Neuronal stem cell (in vitro differentiated cells): ENCODE measurements at regions not wholly inside any gene's neighbourhood (a gene's known extent, or its start where the extent isn't known, plus 50 kb on each side); places are given as distances from the start of the nearest gene placed in this dataset.
A peak's percentile ranks its signal among the peaks of the same experiment; 100 is the strongest.

Source experiments
- DNase-seq: peaks from one replicate; pipeline ENCODE4 v3.0.0-alpha.2; 2013; ENCODE audit warnings: low spot score
- H2AFZ ChIP-seq: one replicate; pipeline ENCODE4 v1.6.1; 2013; ENCODE audit warnings: mild to moderate bottlenecking, low read length, inconsistent platforms
- H2AK5ac ChIP-seq: 2 replicates; pipeline ENCODE4 v1.6.1; 2013; ENCODE audit warnings: low read depth, mild to moderate bottlenecking, inconsistent platforms, low read length, moderate library complexity, mixed read lengths
- H2BK120ac ChIP-seq: 2 replicates; pipeline ENCODE4 v1.6.1; 2013; ENCODE audit warnings: low read depth, mild to moderate bottlenecking, inconsistent platforms, low read length, moderate library complexity, mixed read lengths
- H2BK12ac ChIP-seq: one replicate; pipeline ENCODE4 v1.6.1; 2013; ENCODE audit warnings: low read length, inconsistent platforms
- H2BK15ac ChIP-seq: 2 replicates; pipeline ENCODE4 v1.6.1; 2013; ENCODE audit warnings: mild to moderate bottlenecking, low read length, inconsistent platforms, mixed read lengths
- H2BK5ac ChIP-seq: one replicate; pipeline ENCODE4 v1.6.1; 2013; ENCODE audit warnings: inconsistent platforms, mild to moderate bottlenecking, low read length, moderate library complexity
- H3K14ac ChIP-seq: one replicate; pipeline ENCODE4 v1.6.1; 2013; ENCODE audit warnings: low read length, inconsistent platforms
- H3K18ac ChIP-seq: 2 replicates; pipeline ENCODE4 v1.6.1; 2013; ENCODE audit warnings: low read length, inconsistent platforms
- H3K23ac ChIP-seq: 2 replicates; pipeline ENCODE4 v1.6.1; 2013; ENCODE audit warnings: low read depth, mild to moderate bottlenecking, mixed read lengths, low read length, inconsistent platforms; ENCODE audit not compliant: poor library complexity
- H3K27ac ChIP-seq: replicated peaks from 3 replicates; pipeline ENCODE4 v1.5.1; 2013; ENCODE audit warnings: low read length, inconsistent platforms
- H3K27me3 ChIP-seq, 3 experiments: 2 replicates each; pipeline ENCODE4 v1.6.1; 2013; ENCODE audit warnings: low read length in 3 of 3, mild to moderate bottlenecking in 2 of 3, inconsistent platforms in 1 of 3, low read depth in 1 of 3, mixed read lengths in 1 of 3, moderate library complexity in 1 of 3; ENCODE audit not compliant: control insufficient read depth in 3 of 3, insufficient read depth in 3 of 3
- H3K36me3 ChIP-seq, 2 donors: replicated peaks in 1 of 2; 2 replicates each; pipeline ENCODE4 v1.6.1; 2013; ENCODE audit warnings: low read length in 2 of 2; ENCODE audit not compliant: control insufficient read depth in 2 of 2, insufficient read depth in 2 of 2
- H3K4ac ChIP-seq: 2 replicates; pipeline ENCODE4 v1.6.1; 2013; ENCODE audit warnings: inconsistent platforms, mild to moderate bottlenecking, low read length, moderate library complexity
- H3K4me1 ChIP-seq, 2 donors: 1 replicate in 1 of 2; 2 replicates in 1 of 2; pipeline ENCODE4 v1.6.1; 2013; ENCODE audit warnings: low read length in 2 of 2, low read depth in 1 of 2; ENCODE audit not compliant: control insufficient read depth in 2 of 2, insufficient read depth in 1 of 2
- H3K4me2 ChIP-seq: one replicate; pipeline ENCODE4 v1.6.1; 2013; ENCODE audit warnings: mild to moderate bottlenecking, low read length, inconsistent platforms; ENCODE audit not compliant: insufficient read depth, poor library complexity, severe bottlenecking
- H3K4me3 ChIP-seq, 2 donors: 2 replicates each; pipeline ENCODE4 v1.5.1; 2013; ENCODE audit warnings: low read length in 2 of 2, mild to moderate bottlenecking in 2 of 2, inconsistent platforms in 1 of 2, moderate library complexity in 1 of 2
- H3K79me1 ChIP-seq: one replicate; pipeline ENCODE4 v1.6.1; 2013; ENCODE audit warnings: low read depth, mild to moderate bottlenecking, inconsistent platforms, low read length, moderate library complexity
- H3K9ac ChIP-seq: one replicate; pipeline ENCODE4 v1.6.1; 2013; ENCODE audit warnings: mild to moderate bottlenecking, low read depth, low read length, inconsistent platforms; ENCODE audit not compliant: poor library complexity
- H3K9me3 ChIP-seq, 2 donors: replicated peaks in 1 of 2; 2 replicates each; pipeline versions ENCODE3 to v1.6.1; 2013; ENCODE audit warnings: low read length in 2 of 2, mild to moderate bottlenecking in 2 of 2, inconsistent platforms in 1 of 2, low read depth in 1 of 2, mixed read lengths in 1 of 2, moderate library complexity in 1 of 2; ENCODE audit not compliant: control insufficient read depth in 2 of 2, insufficient read depth in 1 of 2
- H4K8ac ChIP-seq: one replicate; pipeline ENCODE4 v1.6.1; 2013; ENCODE audit warnings: low read depth, mild to moderate bottlenecking, inconsistent platforms, low read length, moderate library complexity
- H4K91ac ChIP-seq: one replicate; pipeline ENCODE4 v1.6.1; 2013; ENCODE audit warnings: low read length, low read depth, mild to moderate bottlenecking, inconsistent platforms; ENCODE audit not compliant: poor library complexity
- whole genome bisulfite sequencing, 2 donors: extraction: QIAGEN DNeasy Blood & Tissue Kit; methylation state at CpG; one replicate each; pipeline ENCODE4 v1.1.7; 2013; ENCODE audit warnings: missing lambda C conversion rate in 2 of 2, mixed read lengths in 1 of 2; ENCODE audit not compliant: insufficient read length in 2 of 2, insufficient replicate concordance in 1 of 2; ENCODE audit errors: extremely low coverage in 2 of 2; 5-methylcytosine and 5-hydroxymethylcytosine counted together

GRCh38 chr3:168436245-168436724 is 340.6 kb upstream of the GOLIM4 start:
- Histone ChIP-seq H3K9me3 (no peaks in the 10 kb centered on the region), H3K4me3 (no peak overlapping the region), H3K9ac (no peak overlapping the region), H3K18ac (peak overlapping the region; percentile 13), H3K27me3 (no peaks in the 10 kb centered on the region), H2AK5ac (no peak overlapping the region), H2BK120ac (no peak overlapping the region), H4K91ac (no peak overlapping the region), H2BK5ac (no peak overlapping the region), H2AFZ (no peak overlapping the region), H3K4me1 (peaks cover 2 to 3% of the 10 kb centered on the region in 2 donors), H3K36me3 (peaks cover 0 to under 1% of the 10 kb centered on the region in 2 donors), H3K4ac (no peak overlapping the region), H2BK15ac (no peak overlapping the region), H3K79me1 (no peaks in the 10 kb centered on the region), H2BK12ac (no peak overlapping the region), H3K14ac (no peak overlapping the region), H3K27ac (no peak overlapping the region), H4K8ac (no peak overlapping the region), H3K4me2 (no peak overlapping the region), H3K23ac (no peak overlapping the region)
- no CpG with 5 or more reads among the region's 1 CpG for WGBS, 2 donors
- DNase-seq: no peak

DNA sequence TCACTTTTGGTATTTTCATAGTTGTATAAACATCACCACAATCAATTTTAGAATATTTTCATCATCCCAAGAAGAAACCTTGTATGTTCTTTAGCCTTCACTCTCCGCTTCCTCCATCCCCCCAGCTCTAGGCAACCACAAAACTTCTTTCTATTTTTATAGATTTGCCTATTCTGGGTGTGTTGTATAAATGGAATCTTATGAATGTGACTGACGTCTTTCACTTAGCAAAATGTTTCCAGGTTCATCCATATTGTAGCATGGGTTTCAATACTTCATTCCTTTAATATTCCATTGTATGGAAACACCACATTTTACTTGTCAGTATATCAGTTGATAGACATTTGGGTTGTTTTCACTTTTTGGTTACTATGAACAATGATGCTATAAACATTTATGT is 335.8 kb upstream of the GOLIM4 start:
- no peak overlapping the region for H3K4me3 ChIP-seq
- DNase-seq: no peak

GRCh38 chr3:168427835-168428475 is 332.2 kb upstream of the GOLIM4 start:
- Histone ChIP-seq H4K8ac (no peak overlapping the region), H3K27me3 (no peaks in the 10 kb centered on the region), H3K4me3 (no peak overlapping the region), H2AK5ac (no peak overlapping the region), H2BK120ac (no peak overlapping the region), H3K36me3 (peaks cover 0 to 18% of the 10 kb centered on the region in 2 donors), H3K4me1 (no peaks in the 10 kb centered on the region), H3K4ac (no peak overlapping the region), H2BK15ac (no peak overlapping the region), H3K18ac (no peak overlapping the region), H3K79me1 (no peaks in the 10 kb centered on the region), H2AFZ (no peak overlapping the region), H2BK12ac (no peak overlapping the region), H2BK5ac (no peak overlapping the region), H3K27ac (no peak overlapping the region), H4K91ac (no peak overlapping the region), H3K9ac (no peak overlapping the region), H3K14ac (no peak overlapping the region), H3K23ac (no peak overlapping the region), H3K4me2 (no peak overlapping the region), H3K9me3 (peaks cover 0 to 21% of the 10 kb centered on the region in 2 donors)
- DNase-seq: no peak
- no CpG with 5 or more reads among the region's 1 CpG for WGBS, 2 donors

More for the DNA sequence above, 335.8 kb upstream of the GOLIM4 start:
- no peak overlapping the region for H3K4me2 ChIP-seq
- WGBS, 2 donors: no CpG with 5 or more reads among the region's 2 CpGs
- H2BK12ac ChIP-seq: no peak overlapping the region
- H4K8ac ChIP-seq: no peak overlapping the region
- H2BK15ac ChIP-seq: no peak overlapping the region
- no peak overlapping the region for H2BK120ac ChIP-seq
- H3K14ac ChIP-seq: no peak overlapping the region
- H4K91ac ChIP-seq: no peak overlapping the region
- no peak overlapping the region for H3K18ac ChIP-seq
- no peak overlapping the region for H3K4ac ChIP-seq
- H2BK5ac ChIP-seq: no peak overlapping the region
- H2AK5ac ChIP-seq: no peak overlapping the region
- H3K27me3 ChIP-seq: no peaks in the 10 kb centered on the region
- peaks cover 2 to 3% of the 10 kb centered on the region in 2 donors for H3K4me1 ChIP-seq
- H3K23ac ChIP-seq: no peak overlapping the region
- H3K36me3 ChIP-seq: peaks cover 0 to under 1% of the 10 kb centered on the region in 2 donors
- no peak overlapping the region for H3K9ac ChIP-seq
- H2AFZ ChIP-seq: no peak overlapping the region
- H3K79me1 ChIP-seq: no peaks in the 10 kb centered on the region
- H3K9me3 ChIP-seq: peaks cover 0 to 5% of the 10 kb centered on the region in 2 donors
- no peak overlapping the region for H3K27ac ChIP-seq

DNA sequence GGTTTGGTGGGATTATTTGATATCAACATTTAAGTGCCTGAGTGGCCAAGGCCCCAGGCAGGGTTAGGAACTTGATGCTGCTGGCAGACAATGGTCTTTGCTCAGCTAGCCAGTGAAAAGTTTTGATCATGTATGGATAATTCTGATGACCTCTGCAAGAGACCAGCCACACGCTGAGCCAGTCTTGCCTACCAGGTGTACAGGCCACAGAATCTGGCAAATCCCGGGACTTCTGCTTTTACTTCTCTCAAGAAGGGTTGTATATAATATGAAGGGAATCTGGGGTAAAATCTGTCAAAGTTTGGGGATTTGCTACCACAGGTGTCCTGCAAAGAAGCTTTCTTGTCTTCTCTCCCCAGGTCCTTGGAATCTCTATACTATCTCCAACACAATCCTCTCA is 331.4 kb upstream of the GOLIM4 start:
- no peak overlapping the region for H2AFZ ChIP-seq
- H3K4me1 ChIP-seq: no peaks in the 10 kb centered on the region
- no peak overlapping the region for H3K4ac ChIP-seq
- no peak for DNase-seq
- no peak overlapping the region for H2BK120ac ChIP-seq
- no peak overlapping the region for H3K14ac ChIP-seq
- no CpG with 5 or more reads among the region's 2 CpGs for WGBS, 2 donors
- H2AK5ac ChIP-seq: no peak overlapping the region
- no peak overlapping the region for H2BK12ac ChIP-seq
- H2BK5ac ChIP-seq: no peak overlapping the region
- no peak overlapping the region for H3K18ac ChIP-seq
- no peaks in the 10 kb centered on the region for H3K79me1 ChIP-seq
- no peaks in the 10 kb centered on the region for H3K27me3 ChIP-seq
- H3K23ac ChIP-seq: no peak overlapping the region
- H3K9me3 ChIP-seq: peaks cover 0 to 21% of the 10 kb centered on the region in 2 donors
- no peak overlapping the region for H4K91ac ChIP-seq
- H3K36me3 ChIP-seq: peaks cover 0 to 18% of the 10 kb centered on the region in 2 donors
- H3K9ac ChIP-seq: no peak overlapping the region
- H3K4me2 ChIP-seq: no peak overlapping the region
- H3K4me3 ChIP-seq: no peak overlapping the region
- no peak overlapping the region for H4K8ac ChIP-seq
- H3K27ac ChIP-seq: no peak overlapping the region
- H2BK15ac ChIP-seq: no peak overlapping the region
